Large intestine (tissue), 3 donors: ENCODE measurements at regions not wholly inside any gene's neighbourhood (a gene's known extent, or its start where the extent isn't known, plus 50 kb on each side); places are given as distances from the start of the nearest gene placed in this dataset.

ENCODE experiments used
- DNase-seq, 2 donors: peaks; one replicate each; pipeline versions ENCODE4 v3.0.0 to v3.0.0-alpha.2; 2013
- H3K27ac ChIP-seq: one replicate; pipeline ENCODE4 v1.5.1; 2013; ENCODE audit warnings: low read length
- H3K27me3 ChIP-seq: 2 replicates; pipeline ENCODE4 v1.6.1; 2013; ENCODE audit warnings: low read length; ENCODE audit not compliant: control insufficient read depth, insufficient read depth
- H3K36me3 ChIP-seq: 2 replicates; pipeline ENCODE4 v1.6.1; 2013; ENCODE audit warnings: low read length; ENCODE audit not compliant: control insufficient read depth, insufficient read depth
- H3K4me1 ChIP-seq: one replicate; pipeline ENCODE4 v1.6.1; 2013; ENCODE audit warnings: low read length; ENCODE audit not compliant: control insufficient read depth, insufficient read depth
- H3K4me3 ChIP-seq: one replicate; pipeline ENCODE4 v1.5.1; 2013; ENCODE audit warnings: low read length
- H3K9me3 ChIP-seq: one replicate; pipeline ENCODE4 v1.6.1; 2013; ENCODE audit warnings: mild to moderate bottlenecking, low read depth, low read length, moderate library complexity; ENCODE audit not compliant: control insufficient read depth
- WGBS: methylation state at CpG from one replicate; pipeline ENCODE4 v1.1.5; 2013; ENCODE audit warnings: low lambda C conversion rate; ENCODE audit not compliant: insufficient coverage; 5-methylcytosine and 5-hydroxymethylcytosine counted together

- H3K27ac ChIP-seq = no peak overlapping the region
- H3K4me1 ChIP-seq = no peaks in the 10 kb centered on the region
- no peaks in the 10 kb centered on the region for H3K9me3 ChIP-seq
- WGBS = 100% methylated on average over 1 of the region's 1 CpG
- no peaks in the 10 kb centered on the region for H3K27me3 ChIP-seq
- H3K36me3 ChIP-seq = no peaks in the 10 kb centered on the region
- H3K4me3 ChIP-seq = no peak overlapping the region
- DNase-seq = no peak
Measured at GRCh38 chrX:33735182-33735581, 396.9 kb downstream of the FAM47A start.

- DNase-seq = peak in 1 of 2 donors; percentile 1
- H3K27ac ChIP-seq = peak overlapping the region; percentile 48
- WGBS = no CpG with 5 or more reads among the region's 45 CpGs
- H3K27me3 ChIP-seq = no peaks in the 10 kb centered on the region
- no peaks in the 10 kb centered on the region for H3K9me3 ChIP-seq
- H3K4me1 ChIP-seq = no peaks in the 10 kb centered on the region
- H3K36me3 ChIP-seq = no peaks in the 10 kb centered on the region
- H3K4me3 ChIP-seq = peak overlapping the region; percentile 40
Measured at GRCh38 chrX:33726281-33727160, 405.6 kb downstream of the FAM47A start.

- no CpG with 5 or more reads among the region's 15 CpGs for WGBS
- DNase-seq = peak in 1 of 2 donors; percentile 23
- H3K4me3 ChIP-seq = peak overlapping the region; percentile 40
Measured at GRCh38 chrX:33725535-33726210, 406.4 kb downstream of the FAM47A start.

GRCh38 chrX:33721927-33722326, 410.2 kb downstream of the FAM47A start:
- Histone ChIP-seq H3K4me1 (no peaks in the 10 kb centered on the region), H3K27ac (no peak overlapping the region), H3K9me3 (no peaks in the 10 kb centered on the region), H3K4me3 (no peak overlapping the region), H3K36me3 (no peaks in the 10 kb centered on the region), H3K27me3 (no peaks in the 10 kb centered on the region)
- 88% methylated on average over 1 of the region's 1 CpG for WGBS
- DNase-seq = no peak

More at GRCh38 chrX:33725535-33726210, 406.4 kb downstream of the FAM47A start:
- Histone ChIP-seq H3K4me1 (no peaks in the 10 kb centered on the region), H3K27me3 (no peaks in the 10 kb centered on the region), H3K36me3 (no peaks in the 10 kb centered on the region), H3K9me3 (no peaks in the 10 kb centered on the region), H3K27ac (peak overlapping the region; percentile 48)

- H3K27me3 ChIP-seq = no peaks in the 10 kb centered on the region
- H3K4me1 ChIP-seq = no peaks in the 10 kb centered on the region
- H3K4me3 ChIP-seq = no peak overlapping the region
- no peaks in the 10 kb centered on the region for H3K9me3 ChIP-seq
- H3K36me3 ChIP-seq = no peaks in the 10 kb centered on the region
- WGBS = no CpG with 5 or more reads among the region's 1 CpG
- DNase-seq = no peak
- no peak overlapping the region for H3K27ac ChIP-seq
Measured at GRCh38 chrX:33686105-33686504, 446.0 kb downstream of the FAM47A start.
